ENCODE measurements at regions not wholly inside any gene's neighbourhood (a gene's known extent, or its start where the extent isn't known, plus 50 kb on each side); places are given as distances from the start of the nearest gene placed in this dataset.

DNA sequence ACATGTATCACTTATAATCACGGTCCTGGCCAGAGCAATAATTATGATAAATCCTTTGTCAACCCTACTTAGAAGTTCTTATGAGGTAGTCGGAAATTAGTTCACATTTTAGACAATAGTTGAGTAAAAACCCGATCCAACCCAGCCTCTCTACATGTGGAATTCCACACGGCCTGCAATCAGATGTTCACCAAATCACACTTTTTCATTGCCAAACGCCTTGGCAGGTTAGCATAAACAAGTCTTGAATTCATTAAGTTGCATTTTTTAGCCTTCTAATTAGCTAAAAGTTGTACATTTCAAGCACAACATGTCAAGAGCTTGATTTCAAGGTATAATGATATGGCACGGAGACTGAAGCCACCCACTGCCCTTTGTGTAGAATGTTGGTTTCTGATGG, 65.3 kb downstream of the FOXL1 start:
- H3K4me1 ChIP-seq (ENCODE audit: control insufficient read depth, insufficient read depth, low read length): peaks cover 6% of the 10 kb centered on the region
- no peaks in the 10 kb centered on the region for H3K36me3 ChIP-seq (ENCODE audit: control insufficient read depth, insufficient read depth, low read length)
- H3K9me3 ChIP-seq (ENCODE audit: control insufficient read depth, low read length): no peaks in the 10 kb centered on the region
- no peak overlapping the region for H3K4me3 ChIP-seq (ENCODE audit: insufficient read depth, low read depth, low read length)
- 73 to 76% methylated on average over 6 of the region's 6 CpGs for WGBS, 2 experiments
- no peaks in the 10 kb centered on the region for H3K27me3 ChIP-seq (ENCODE audit: control insufficient read depth, insufficient read depth, low read length, poor library complexity, severe bottlenecking)
- H3K27ac ChIP-seq (ENCODE audit: insufficient read depth, low read depth, low read length, poor library complexity, severe bottlenecking): no peak overlapping the region

DNA sequence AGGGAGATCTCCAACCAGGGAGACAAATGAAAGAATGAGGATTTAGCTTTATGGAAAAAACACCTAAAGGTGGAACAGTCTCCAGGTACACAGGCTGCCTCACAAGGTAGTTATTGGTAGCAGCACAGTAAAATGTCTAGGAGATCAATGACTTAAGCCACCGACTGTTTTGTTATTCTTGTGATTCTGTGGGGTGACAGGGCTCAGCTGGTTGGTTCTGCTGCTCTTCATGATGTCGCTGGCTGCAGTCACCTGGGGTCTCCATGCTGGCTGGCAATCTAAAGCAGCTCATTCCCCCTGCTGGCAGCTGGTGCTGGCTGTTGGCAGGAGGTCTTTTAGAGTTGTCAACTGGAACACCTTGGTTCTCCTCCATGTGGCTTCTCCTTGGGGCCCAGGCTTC, 69.2 kb downstream of the FOXL1 start:
- H3K27me3 ChIP-seq (ENCODE audit: control insufficient read depth, insufficient read depth, low read length, poor library complexity, severe bottlenecking): no peaks in the 10 kb centered on the region
- peaks cover 6% of the 10 kb centered on the region for H3K4me1 ChIP-seq (ENCODE audit: control insufficient read depth, insufficient read depth, low read length)
- H3K27ac ChIP-seq (ENCODE audit: insufficient read depth, low read depth, low read length, poor library complexity, severe bottlenecking): no peak overlapping the region
- H3K9me3 ChIP-seq (ENCODE audit: control insufficient read depth, low read length): no peaks in the 10 kb centered on the region
- H3K36me3 ChIP-seq (ENCODE audit: control insufficient read depth, insufficient read depth, low read length): no peaks in the 10 kb centered on the region
- H3K4me3 ChIP-seq (ENCODE audit: insufficient read depth, low read depth, low read length): no peak overlapping the region
- 94 to 97% methylated on average over 2 of the region's 2 CpGs for WGBS, 2 experiments

DNA sequence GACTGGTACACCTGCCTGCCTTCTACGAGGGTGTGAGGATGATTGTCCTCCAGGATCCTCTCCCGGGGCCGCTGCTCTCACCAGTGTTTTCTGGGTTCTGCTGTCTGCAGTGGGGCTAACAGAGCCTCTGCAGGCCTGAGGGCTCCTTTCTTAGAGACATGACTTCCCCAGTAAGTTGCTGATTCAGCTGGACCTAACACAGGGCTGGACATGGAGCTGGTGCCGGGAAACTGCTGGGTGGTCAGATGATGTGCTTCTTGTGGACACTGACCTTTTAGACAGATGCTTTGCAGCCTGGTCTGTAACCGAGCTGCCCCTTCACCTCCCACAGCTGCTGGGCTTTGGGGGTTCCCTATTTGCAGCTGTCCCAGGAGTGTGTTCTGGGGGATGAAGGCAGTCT, 71.5 kb downstream of the FOXL1 start:
- Histone ChIP-seq H3K27me3 (ENCODE audit: control insufficient read depth, insufficient read depth, low read length, poor library complexity, severe bottlenecking) (no peaks in the 10 kb centered on the region), H3K4me1 (ENCODE audit: control insufficient read depth, insufficient read depth, low read length) (peaks cover 6% of the 10 kb centered on the region)
- WGBS, 2 experiments: 86 to 92% methylated on average over 5 of the region's 5 CpGs

DNA sequence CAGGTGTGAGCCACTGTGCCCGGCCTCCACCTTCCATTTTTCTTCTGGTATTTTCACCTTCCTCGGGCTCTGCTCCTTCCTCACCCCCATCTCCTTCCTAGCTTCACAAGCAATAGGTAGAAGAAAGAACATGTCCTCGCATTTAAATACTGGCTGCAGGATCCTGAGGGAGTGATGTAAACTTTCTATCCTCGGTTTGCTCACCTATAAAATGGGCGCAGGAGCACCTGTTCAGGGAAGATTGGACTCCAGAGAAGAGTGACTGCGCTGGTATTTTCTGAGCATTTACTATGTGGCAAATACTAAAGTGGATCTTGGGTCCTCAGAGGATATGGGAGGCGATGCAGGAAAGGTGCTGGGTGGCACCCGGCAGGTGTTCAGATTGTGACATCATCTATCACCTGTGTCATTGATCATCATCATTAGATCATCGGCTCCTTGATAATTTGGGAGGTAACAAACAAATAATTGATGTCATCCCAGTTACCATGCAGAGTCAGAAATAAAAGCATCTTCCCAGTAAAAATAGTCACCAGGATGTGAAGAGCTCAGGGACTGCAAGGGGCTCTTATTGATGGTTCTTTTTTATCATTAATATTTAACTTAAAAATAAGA, 72.8 kb downstream of the FOXL1 start:
- Histone ChIP-seq H3K4me3 (ENCODE audit: insufficient read depth, low read depth, low read length) (no peak overlapping the region), H3K27me3 (ENCODE audit: control insufficient read depth, insufficient read depth, low read length, poor library complexity, severe bottlenecking) (no peaks in the 10 kb centered on the region), H3K36me3 (ENCODE audit: control insufficient read depth, insufficient read depth, low read length) (no peaks in the 10 kb centered on the region), H3K9me3 (ENCODE audit: control insufficient read depth, low read length) (no peaks in the 10 kb centered on the region), H3K27ac (ENCODE audit: insufficient read depth, low read depth, low read length, poor library complexity, severe bottlenecking) (no peak overlapping the region), H3K4me1 (ENCODE audit: control insufficient read depth, insufficient read depth, low read length) (peaks cover 3% of the 10 kb centered on the region)
- WGBS, 2 experiments: 93 to 95% methylated on average over 9 of the region's 9 CpGs

More for the DNA sequence above, 71.5 kb downstream of the FOXL1 start:
- Histone ChIP-seq H3K4me3 (ENCODE audit: insufficient read depth, low read depth, low read length) (no peak overlapping the region), H3K9me3 (ENCODE audit: control insufficient read depth, low read length) (no peaks in the 10 kb centered on the region), H3K27ac (ENCODE audit: insufficient read depth, low read depth, low read length, poor library complexity, severe bottlenecking) (no peak overlapping the region), H3K36me3 (ENCODE audit: control insufficient read depth, insufficient read depth, low read length) (no peaks in the 10 kb centered on the region)

DNA sequence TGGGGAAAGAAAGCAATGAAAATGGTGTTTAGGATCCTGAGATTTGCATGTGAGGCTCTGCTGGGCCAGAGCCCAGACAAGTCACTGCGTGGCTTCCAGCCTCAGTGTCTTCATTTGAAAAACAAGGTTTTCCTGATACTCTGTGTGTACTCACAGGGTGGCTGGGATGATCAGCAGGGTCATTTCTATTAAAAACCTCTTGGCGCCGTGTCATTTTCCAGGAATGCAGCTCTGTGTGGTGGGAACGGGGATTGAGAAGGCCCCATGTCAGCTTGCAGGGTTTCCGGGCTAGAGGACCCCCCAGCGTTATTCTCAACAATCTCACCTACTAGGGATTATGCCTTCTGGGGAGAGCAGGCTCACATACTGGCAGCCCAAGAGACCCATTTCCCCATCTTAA, 73.5 kb downstream of the FOXL1 start:
- H3K36me3 ChIP-seq (ENCODE audit: control insufficient read depth, insufficient read depth, low read length): no peaks in the 10 kb centered on the region
- H3K4me3 ChIP-seq (ENCODE audit: insufficient read depth, low read depth, low read length): no peak overlapping the region
- no peaks in the 10 kb centered on the region for H3K27me3 ChIP-seq (ENCODE audit: control insufficient read depth, insufficient read depth, low read length, poor library complexity, severe bottlenecking)
- H3K9me3 ChIP-seq (ENCODE audit: control insufficient read depth, low read length): no peaks in the 10 kb centered on the region
- no peaks in the 10 kb centered on the region for H3K4me1 ChIP-seq (ENCODE audit: control insufficient read depth, insufficient read depth, low read length)
- no peak overlapping the region for H3K27ac ChIP-seq (ENCODE audit: insufficient read depth, low read depth, low read length, poor library complexity, severe bottlenecking)
- 82 to 84% methylated on average over 5 to 6 of the region's 6 CpGs for WGBS, 2 experiments

DNA sequence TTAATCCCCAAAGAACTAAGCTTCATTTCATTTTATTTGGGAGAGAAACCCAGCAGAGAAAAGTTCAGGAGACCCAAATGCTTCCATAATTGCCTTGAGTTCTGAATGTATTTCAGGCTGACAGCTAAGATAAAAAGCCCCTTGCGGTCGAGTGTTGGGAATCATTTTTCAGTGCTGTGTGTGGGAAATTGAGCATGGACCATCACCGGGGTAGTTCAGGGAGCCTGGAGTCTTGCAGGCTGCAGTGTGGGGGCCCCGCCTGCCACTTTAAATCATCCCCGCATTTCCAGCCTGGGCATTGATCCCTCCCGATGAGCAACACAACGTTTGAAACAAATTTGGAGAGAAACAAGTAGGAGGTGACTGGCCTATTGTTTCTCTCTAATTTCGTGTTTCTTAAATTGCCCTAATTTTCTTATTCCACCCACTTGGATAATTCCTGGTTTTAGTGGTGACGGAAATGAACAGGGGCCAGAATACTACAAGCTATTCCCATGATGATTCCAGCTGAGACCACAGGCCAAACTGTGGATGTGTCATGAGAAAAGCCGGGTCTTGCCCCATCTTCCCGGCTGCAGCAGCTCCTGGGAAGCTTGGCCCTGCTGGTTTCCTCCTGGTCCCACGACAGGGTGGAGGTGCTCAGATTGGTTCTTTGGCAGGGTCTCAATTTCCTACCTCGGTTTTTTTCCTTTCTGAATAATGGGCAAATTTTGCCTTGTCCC, 75.1 kb downstream of the FOXL1 start:
- H3K27ac ChIP-seq (ENCODE audit: insufficient read depth, low read depth, low read length, poor library complexity, severe bottlenecking): no peak overlapping the region
- 89 to 92% methylated on average over 13 of the region's 13 CpGs for WGBS, 2 experiments

DNA sequence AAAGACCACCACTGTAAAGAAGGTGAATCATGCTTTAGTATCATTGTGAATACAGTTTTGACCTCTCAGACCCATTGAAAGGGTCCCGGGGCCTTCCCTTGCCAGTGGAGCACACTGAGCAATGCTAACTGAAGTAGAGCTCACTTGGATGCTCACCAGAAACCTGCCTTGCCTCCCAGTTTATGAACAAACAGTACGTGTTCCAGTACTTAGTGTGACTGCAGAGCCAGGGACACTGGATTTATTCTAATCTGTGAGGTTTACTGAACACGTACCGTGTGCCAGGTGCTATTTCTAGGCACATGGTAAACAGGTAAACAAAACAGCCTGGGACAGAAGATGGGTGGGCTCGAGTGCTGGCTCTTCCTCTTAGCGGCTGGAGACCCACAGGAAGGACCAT, 79.6 kb downstream of the FOXL1 start:
- H3K4me3 ChIP-seq (ENCODE audit: insufficient read depth, low read depth, low read length): no peak overlapping the region
- H3K9me3 ChIP-seq (ENCODE audit: control insufficient read depth, low read length): no peaks in the 10 kb centered on the region
- 92% methylated on average over 6 of the region's 6 CpGs for WGBS, 2 experiments
- H3K27me3 ChIP-seq (ENCODE audit: control insufficient read depth, insufficient read depth, low read length, poor library complexity, severe bottlenecking): no peaks in the 10 kb centered on the region
- H3K4me1 ChIP-seq (ENCODE audit: control insufficient read depth, insufficient read depth, low read length): no peaks in the 10 kb centered on the region
- H3K27ac ChIP-seq (ENCODE audit: insufficient read depth, low read depth, low read length, poor library complexity, severe bottlenecking): no peak overlapping the region
- H3K36me3 ChIP-seq (ENCODE audit: control insufficient read depth, insufficient read depth, low read length): no peaks in the 10 kb centered on the region

More for the DNA sequence above, 75.1 kb downstream of the FOXL1 start:
- no peak overlapping the region for H3K4me3 ChIP-seq (ENCODE audit: insufficient read depth, low read depth, low read length)
- no peaks in the 10 kb centered on the region for H3K4me1 ChIP-seq (ENCODE audit: control insufficient read depth, insufficient read depth, low read length)
- no peaks in the 10 kb centered on the region for H3K36me3 ChIP-seq (ENCODE audit: control insufficient read depth, insufficient read depth, low read length)
- H3K9me3 ChIP-seq (ENCODE audit: control insufficient read depth, low read length): no peaks in the 10 kb centered on the region
- H3K27me3 ChIP-seq (ENCODE audit: control insufficient read depth, insufficient read depth, low read length, poor library complexity, severe bottlenecking): no peaks in the 10 kb centered on the region

DNA sequence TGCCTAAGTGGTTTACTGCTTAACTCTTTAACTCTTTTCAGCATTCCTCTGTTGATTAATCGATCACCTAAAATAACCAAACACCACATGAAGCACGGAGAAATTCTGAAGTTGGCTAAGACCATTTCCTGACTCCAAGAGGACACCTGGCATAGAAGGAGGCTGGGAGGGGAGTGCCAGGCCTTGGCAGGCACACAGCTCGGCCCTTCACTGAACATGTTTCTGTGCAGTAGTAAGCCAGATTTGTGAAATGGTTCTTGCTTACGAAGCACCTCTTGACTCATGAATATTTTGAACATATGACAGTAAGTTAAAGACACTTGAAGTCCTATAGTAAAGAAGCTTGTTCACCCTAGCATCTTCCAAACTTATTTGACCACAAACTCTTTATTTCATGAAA, 82.3 kb downstream of the FOXL1 start:
- no peaks in the 10 kb centered on the region for H3K9me3 ChIP-seq (ENCODE audit: control insufficient read depth, low read length)
- 90 to 93% methylated on average over 4 of the region's 4 CpGs for WGBS, 2 experiments
- H3K27me3 ChIP-seq (ENCODE audit: control insufficient read depth, insufficient read depth, low read length, poor library complexity, severe bottlenecking): no peaks in the 10 kb centered on the region
- no peaks in the 10 kb centered on the region for H3K4me1 ChIP-seq (ENCODE audit: control insufficient read depth, insufficient read depth, low read length)
- no peaks in the 10 kb centered on the region for H3K36me3 ChIP-seq (ENCODE audit: control insufficient read depth, insufficient read depth, low read length)
- H3K4me3 ChIP-seq (ENCODE audit: insufficient read depth, low read depth, low read length): no peak overlapping the region
- no peak overlapping the region for H3K27ac ChIP-seq (ENCODE audit: insufficient read depth, low read depth, low read length, poor library complexity, severe bottlenecking)

DNA sequence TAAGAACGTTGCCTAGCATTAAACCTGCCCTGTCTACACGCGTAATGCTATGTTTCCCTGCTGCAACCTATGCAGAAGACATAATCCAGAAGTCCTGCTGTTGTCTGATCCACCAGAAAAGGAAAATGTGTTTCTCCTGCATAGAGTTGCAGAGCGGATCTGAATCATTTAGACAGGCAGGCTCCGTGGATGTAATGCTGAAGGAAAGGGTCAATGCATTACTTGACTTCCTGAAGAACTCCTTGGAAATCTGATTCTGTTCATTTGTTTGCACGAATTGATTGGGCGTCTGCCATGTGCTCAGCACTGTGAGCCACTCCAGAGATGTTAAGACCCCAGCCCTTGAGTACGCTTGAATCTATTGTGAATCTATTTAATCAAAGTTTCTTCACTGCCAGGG, 83.4 kb downstream of the FOXL1 start:
- Histone ChIP-seq H3K27me3 (ENCODE audit: control insufficient read depth, insufficient read depth, low read length, poor library complexity, severe bottlenecking) (no peaks in the 10 kb centered on the region), H3K27ac (ENCODE audit: insufficient read depth, low read depth, low read length, poor library complexity, severe bottlenecking) (no peak overlapping the region), H3K4me3 (ENCODE audit: insufficient read depth, low read depth, low read length) (no peak overlapping the region), H3K36me3 (ENCODE audit: control insufficient read depth, insufficient read depth, low read length) (no peaks in the 10 kb centered on the region), H3K9me3 (ENCODE audit: control insufficient read depth, low read length) (no peaks in the 10 kb centered on the region), H3K4me1 (ENCODE audit: control insufficient read depth, insufficient read depth, low read length) (no peaks in the 10 kb centered on the region)
- 92% methylated on average over 8 of the region's 8 CpGs for WGBS, 2 experiments

DNA sequence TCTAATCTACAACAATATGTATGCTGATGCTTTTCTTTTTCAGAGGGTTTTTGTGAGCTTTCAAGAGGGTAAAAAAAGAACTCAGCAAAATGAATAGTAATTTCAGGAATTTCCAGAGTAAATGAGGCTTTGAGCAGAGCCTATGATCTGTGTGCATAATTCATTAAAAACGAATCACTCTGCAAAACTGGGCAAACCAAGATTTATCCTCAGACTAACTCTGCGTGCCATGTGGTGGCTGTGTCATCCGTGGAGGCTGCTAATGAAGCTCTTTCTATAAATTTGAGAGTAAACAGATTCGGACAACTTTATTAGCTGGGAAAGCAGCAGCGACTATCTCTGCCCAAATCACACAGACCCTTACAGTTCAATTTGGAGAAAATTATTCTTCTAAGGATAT, 83.8 kb downstream of the FOXL1 start:
- H3K36me3 ChIP-seq (ENCODE audit: control insufficient read depth, insufficient read depth, low read length): no peaks in the 10 kb centered on the region
- no peak overlapping the region for H3K27ac ChIP-seq (ENCODE audit: insufficient read depth, low read depth, low read length, poor library complexity, severe bottlenecking)
- H3K4me3 ChIP-seq (ENCODE audit: insufficient read depth, low read depth, low read length): no peak overlapping the region
- no peaks in the 10 kb centered on the region for H3K4me1 ChIP-seq (ENCODE audit: control insufficient read depth, insufficient read depth, low read length)
- no peaks in the 10 kb centered on the region for H3K27me3 ChIP-seq (ENCODE audit: control insufficient read depth, insufficient read depth, low read length, poor library complexity, severe bottlenecking)
- no peaks in the 10 kb centered on the region for H3K9me3 ChIP-seq (ENCODE audit: control insufficient read depth, low read length)
- WGBS, 2 experiments: 98 to 99% methylated on average over 5 of the region's 5 CpGs
